ENCODE measurements at regions not wholly inside any gene's neighbourhood (a gene's known extent, or its start where the extent isn't known, plus 50 kb on each side); places are given as distances from the start of the nearest gene placed in this dataset.

- H3K4me3 Mint-ChIP-seq, result no peak overlapping the region
- TF ChIP-seq, protein P1, sequence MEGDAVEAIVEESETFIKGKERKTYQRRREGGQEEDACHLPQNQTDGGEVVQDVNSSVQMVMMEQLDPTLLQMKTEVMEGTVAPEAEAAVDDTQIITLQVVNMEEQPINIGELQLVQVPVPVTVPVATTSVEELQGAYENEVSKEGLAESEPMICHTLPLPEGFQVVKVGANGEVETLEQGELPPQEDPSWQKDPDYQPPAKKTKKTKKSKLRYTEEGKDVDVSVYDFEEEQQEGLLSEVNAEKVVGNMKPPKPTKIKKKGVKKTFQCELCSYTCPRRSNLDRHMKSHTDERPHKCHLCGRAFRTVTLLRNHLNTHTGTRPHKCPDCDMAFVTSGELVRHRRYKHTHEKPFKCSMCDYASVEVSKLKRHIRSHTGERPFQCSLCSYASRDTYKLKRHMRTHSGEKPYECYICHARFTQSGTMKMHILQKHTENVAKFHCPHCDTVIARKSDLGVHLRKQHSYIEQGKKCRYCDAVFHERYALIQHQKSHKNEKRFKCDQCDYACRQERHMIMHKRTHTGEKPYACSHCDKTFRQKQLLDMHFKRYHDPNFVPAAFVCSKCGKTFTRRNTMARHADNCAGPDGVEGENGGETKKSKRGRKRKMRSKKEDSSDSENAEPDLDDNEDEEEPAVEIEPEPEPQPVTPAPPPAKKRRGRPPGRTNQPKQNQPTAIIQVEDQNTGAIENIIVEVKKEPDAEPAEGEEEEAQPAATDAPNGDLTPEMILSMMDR (conservative IDR thresholded peaks at IDR 0.05), result no peak
- peaks cover 2% of the 10 kb centered on the region for H3K9me3 Mint-ChIP-seq
- no peaks in the 10 kb centered on the region for H3K4me1 Mint-ChIP-seq
- no peaks in the 10 kb centered on the region for H3K36me3 Mint-ChIP-seq (ENCODE audit: low read depth)
- no peak for DNase-seq (ENCODE audit: low read depth, low spot score)
- no peaks in the 10 kb centered on the region for H3K27me3 Mint-ChIP-seq (ENCODE audit: low read depth)
- no peak overlapping the region for H3K27ac Mint-ChIP-seq (ENCODE audit: unreplicated experiment)
Observed at GRCh38 chr21:27070861-27071670, 104.2 kb upstream of the ADAMTS5 start.

DNA sequence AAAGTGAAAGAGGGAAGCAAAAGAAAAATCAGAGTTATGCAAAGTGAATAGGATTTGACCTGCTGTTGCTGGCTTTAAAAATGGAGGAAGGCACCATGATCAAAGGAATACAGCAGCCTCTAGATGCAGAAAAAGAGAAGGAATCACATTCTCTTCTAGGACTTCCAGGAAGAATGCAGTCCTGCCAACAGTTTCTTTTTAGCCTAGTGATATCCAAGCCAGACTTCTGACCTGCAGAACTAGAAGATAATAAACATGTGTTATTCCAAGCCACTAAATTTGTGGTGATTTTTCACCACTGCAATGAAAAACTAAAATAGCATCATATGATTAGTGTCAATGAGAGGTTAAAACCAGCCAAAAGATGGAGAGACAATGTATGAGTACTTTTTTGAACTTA is 101.9 kb upstream of the ADAMTS5 start:
- Mint-ChIP-seq H3K36me3 (ENCODE audit: low read depth) (no peaks in the 10 kb centered on the region), H3K27me3 (ENCODE audit: low read depth) (peaks cover 2% of the 10 kb centered on the region), H3K9me3 (peaks cover 8% of the 10 kb centered on the region), H3K4me1 (no peaks in the 10 kb centered on the region), H3K27ac (ENCODE audit: unreplicated experiment) (no peak overlapping the region), H3K4me3 (no peak overlapping the region)
- no peak for DNase-seq (ENCODE audit: low read depth, low spot score)
- TF ChIP-seq, protein P1 (conservative IDR thresholded peaks at IDR 0.05), result no peak

- no peak for DNase-seq (ENCODE audit: low read depth, low spot score)
Observed at GRCh38 chr21:27067226-27067625, 100.3 kb upstream of the ADAMTS5 start.

GRCh38 chr21:27062443-27062842 is 95.6 kb upstream of the ADAMTS5 start:
- no peaks in the 10 kb centered on the region for H3K4me1 Mint-ChIP-seq
- H3K27me3 Mint-ChIP-seq (ENCODE audit: low read depth), result peaks cover 2% of the 10 kb centered on the region
- H3K9me3 Mint-ChIP-seq, result peaks cover 12% of the 10 kb centered on the region
- no peak overlapping the region for H3K4me3 Mint-ChIP-seq
- TF ChIP-seq, protein P1 (conservative IDR thresholded peaks at IDR 0.05), result no peak
- H3K27ac Mint-ChIP-seq (ENCODE audit: unreplicated experiment), result no peak overlapping the region
- no peak for DNase-seq (ENCODE audit: low read depth, low spot score)
- no peaks in the 10 kb centered on the region for H3K36me3 Mint-ChIP-seq (ENCODE audit: low read depth)

More at GRCh38 chr21:27067226-27067625, 100.3 kb upstream of the ADAMTS5 start:
- TF ChIP-seq, protein P1 (conservative IDR thresholded peaks at IDR 0.05), result no peak
- H3K36me3 Mint-ChIP-seq (ENCODE audit: low read depth), result no peaks in the 10 kb centered on the region
- peaks cover 14% of the 10 kb centered on the region for H3K9me3 Mint-ChIP-seq
- H3K27ac Mint-ChIP-seq (ENCODE audit: unreplicated experiment), result no peak overlapping the region
- H3K4me1 Mint-ChIP-seq, result no peaks in the 10 kb centered on the region
- no peak overlapping the region for H3K4me3 Mint-ChIP-seq
- H3K27me3 Mint-ChIP-seq (ENCODE audit: low read depth), result peaks cover 2% of the 10 kb centered on the region

- Mint-ChIP-seq H3K4me3 (no peak overlapping the region), H3K9me3 (peaks cover 14% of the 10 kb centered on the region), H3K4me1 (no peaks in the 10 kb centered on the region), H3K36me3 (ENCODE audit: low read depth) (no peaks in the 10 kb centered on the region), H3K27me3 (ENCODE audit: low read depth) (peaks cover 2% of the 10 kb centered on the region), H3K27ac (ENCODE audit: unreplicated experiment) (no peak overlapping the region)
- TF ChIP-seq, protein P1 (conservative IDR thresholded peaks at IDR 0.05), result no peak
- no peak for DNase-seq (ENCODE audit: low read depth, low spot score)
Observed at GRCh38 chr21:27061770-27062169, 94.9 kb upstream of the ADAMTS5 start.

Measured in neural crest cell (in vitro differentiated cells).